OCI-LY3 (cell line): ENCODE measurements at regions not wholly inside any gene's neighbourhood (a gene's known extent, or its start where the extent isn't known, plus 50 kb on each side); places are given as distances from the start of the nearest gene placed in this dataset.

Source experiments
- EZH2phosphoT487 ChIP-seq: fragments of 200-600 bp; shearing (Covaris generic); IDR thresholded peaks from 2 replicates; pipeline ENCODE4 v1.6.1; 2018; ENCODE audit warnings: antibody characterized with exemption, mixed run types, low read depth
- TF ChIP-seq, protein P1 (sequence below): fragments of 200-600, 300-600 bp; sonication (generic); IDR thresholded peaks from 2 replicates; pipeline ENCODE4 v1.5.1; 2014; ENCODE audit warnings: antibody characterized with exemption, low read length, low read depth

DNA sequence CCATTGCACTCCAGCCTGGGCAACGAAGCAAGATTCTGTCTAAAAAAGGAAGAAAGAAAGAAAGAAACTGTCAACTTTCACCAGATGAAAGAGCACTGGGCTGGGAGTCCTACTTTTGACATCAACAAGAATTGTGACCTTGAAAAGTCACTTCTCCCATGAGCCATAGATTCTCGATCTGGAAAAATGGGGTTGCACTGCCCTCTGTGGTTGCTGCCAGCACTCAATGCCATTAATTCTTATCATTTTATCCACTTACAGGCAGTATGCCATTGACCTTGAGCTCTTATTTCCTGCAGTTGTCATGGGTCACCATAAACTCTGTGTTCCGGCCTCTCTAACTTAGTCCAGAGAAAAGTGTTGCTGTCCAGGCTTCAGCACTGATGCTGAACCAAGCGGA lies 137.2 kb downstream of the NOC3L start:
- TF ChIP-seq, protein P1, sequence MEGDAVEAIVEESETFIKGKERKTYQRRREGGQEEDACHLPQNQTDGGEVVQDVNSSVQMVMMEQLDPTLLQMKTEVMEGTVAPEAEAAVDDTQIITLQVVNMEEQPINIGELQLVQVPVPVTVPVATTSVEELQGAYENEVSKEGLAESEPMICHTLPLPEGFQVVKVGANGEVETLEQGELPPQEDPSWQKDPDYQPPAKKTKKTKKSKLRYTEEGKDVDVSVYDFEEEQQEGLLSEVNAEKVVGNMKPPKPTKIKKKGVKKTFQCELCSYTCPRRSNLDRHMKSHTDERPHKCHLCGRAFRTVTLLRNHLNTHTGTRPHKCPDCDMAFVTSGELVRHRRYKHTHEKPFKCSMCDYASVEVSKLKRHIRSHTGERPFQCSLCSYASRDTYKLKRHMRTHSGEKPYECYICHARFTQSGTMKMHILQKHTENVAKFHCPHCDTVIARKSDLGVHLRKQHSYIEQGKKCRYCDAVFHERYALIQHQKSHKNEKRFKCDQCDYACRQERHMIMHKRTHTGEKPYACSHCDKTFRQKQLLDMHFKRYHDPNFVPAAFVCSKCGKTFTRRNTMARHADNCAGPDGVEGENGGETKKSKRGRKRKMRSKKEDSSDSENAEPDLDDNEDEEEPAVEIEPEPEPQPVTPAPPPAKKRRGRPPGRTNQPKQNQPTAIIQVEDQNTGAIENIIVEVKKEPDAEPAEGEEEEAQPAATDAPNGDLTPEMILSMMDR = peak; percentile 19; the same call in 1 of the 2 replicates
- no peak for TF ChIP-seq EZH2phosphoT487
